HG03378 (cell line): ENCODE measurements at regions not wholly inside any gene's neighbourhood (a gene's known extent, or its start where the extent isn't known, plus 50 kb on each side); places are given as distances from the start of the nearest gene placed in this dataset.
"Not testable (repeated sequence)": the region's sequence is repeated elsewhere in the genome, so short reads cannot be mapped to it uniquely, and the experiment has no call there.

Source experiments
- ATAC-seq: cut with Tn5 transposase; IDR thresholded peaks from one replicate; pipeline ENCODE4 v1.9.1; 2021; ENCODE audit warnings: mild to moderate bottlenecking, moderate library complexity; ENCODE audit not compliant: unreplicated experiment

GRCh38 chrX:39764441-39764914 lies 333.3 kb downstream of the BCOR start:
- no peak for ATAC-seq

DNA sequence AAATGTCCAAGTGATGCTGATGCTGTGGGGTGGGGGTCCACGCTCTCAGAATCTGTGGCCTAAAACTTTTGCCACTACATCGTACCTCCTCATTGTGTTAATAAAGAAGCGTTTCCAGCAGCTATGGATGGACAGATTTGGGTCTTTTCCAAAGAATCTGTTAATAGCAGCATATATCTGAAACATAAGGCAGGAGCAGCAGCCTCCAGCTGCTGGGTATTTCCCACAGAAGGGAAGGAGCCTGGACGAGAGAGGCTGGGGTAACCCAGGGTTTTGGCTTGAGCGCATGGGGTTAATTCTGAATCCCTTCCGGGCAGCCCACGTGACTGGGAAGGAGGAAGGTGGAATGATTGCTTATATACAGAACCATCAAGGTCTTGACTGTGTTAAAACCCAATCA lies 332.4 kb downstream of the BCOR start:
- ATAC-seq = no peak

- no peak for ATAC-seq
Measured at GRCh38 chrX:39766085-39766726, 331.6 kb downstream of the BCOR start.

- no peak for ATAC-seq
Measured at GRCh38 chrX:39766855-39767254, 330.9 kb downstream of the BCOR start.

DNA sequence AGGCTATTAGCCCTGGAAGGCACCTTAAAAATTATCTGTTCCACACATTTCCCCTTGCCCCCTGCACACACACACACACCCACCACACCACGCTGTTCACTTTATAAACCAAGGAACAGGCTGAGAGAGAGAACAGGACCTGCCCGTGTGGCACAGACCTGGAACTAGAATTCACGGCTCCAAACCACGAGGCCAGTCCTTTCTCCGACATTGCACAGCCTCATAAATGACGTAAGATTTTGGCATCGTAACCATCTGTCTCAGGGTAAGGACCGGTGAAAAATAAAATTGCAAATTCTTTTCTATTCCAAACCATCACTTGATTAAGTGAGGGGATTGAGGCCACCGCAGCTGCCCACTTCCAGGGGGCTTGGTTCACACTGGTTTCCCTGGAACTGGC lies 330.3 kb downstream of the BCOR start:
- ATAC-seq = no peak

- ATAC-seq = no peak
Measured at GRCh38 chrX:39769748-39770147, 328.0 kb downstream of the BCOR start.

- ATAC-seq = no peak
Measured at GRCh38 chrX:39771089-39771488, 326.7 kb downstream of the BCOR start.

DNA sequence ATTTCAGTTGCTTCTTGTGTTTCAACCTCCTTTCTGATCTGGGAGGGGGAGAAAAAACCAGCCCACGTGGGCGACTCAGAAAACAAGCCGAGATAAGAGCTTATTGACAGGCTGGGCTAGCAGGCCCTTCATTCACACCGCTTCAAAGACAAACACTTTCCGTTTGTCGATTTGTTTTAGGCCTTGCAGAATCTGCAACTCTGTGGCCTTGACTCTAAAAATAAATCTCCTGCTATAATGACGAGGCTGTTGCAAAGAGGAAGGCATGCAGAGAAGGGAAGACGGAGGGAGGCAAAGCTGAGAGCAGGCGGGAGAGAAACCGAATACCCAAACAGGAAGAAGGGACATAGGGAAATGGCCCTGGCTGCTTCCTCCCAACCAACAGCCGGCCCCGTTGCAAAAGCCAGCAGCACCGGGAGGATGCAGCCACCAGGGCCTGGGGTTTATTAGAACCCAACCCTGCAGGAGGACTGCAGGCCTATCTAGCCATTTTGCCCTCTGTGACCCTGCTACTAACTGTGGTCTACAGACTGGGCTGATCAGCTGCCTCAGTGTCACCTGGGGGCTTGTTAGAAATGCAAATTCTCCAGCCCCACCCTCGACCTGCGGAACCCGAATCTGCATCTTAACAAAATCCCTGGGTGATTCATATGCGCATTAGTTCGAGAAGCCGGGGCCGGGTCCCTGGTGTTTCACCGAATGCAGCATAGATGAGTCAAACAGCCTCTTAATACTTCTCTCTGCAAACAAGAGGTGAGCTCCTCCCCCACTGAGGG lies 325.5 kb downstream of the BCOR start:
- ATAC-seq = no peak

DNA sequence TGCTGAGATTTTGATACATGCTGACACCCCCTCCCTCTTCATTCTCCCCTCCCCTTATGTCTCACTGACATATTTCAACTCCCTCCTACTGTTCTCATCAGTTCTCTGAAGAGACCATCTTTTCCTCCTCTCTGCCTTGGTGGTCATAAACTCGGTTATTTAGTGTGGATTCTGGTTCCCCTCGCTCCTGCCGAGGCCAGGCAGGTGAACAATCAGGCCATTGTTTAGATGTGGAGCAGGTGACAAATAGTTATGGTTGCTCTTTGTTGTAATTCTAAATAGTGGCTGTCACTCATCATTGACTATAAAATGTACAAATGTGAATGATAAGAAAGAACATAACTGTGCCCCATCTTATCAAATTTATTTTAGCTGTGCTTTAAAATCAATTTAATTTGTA lies 324.6 kb downstream of the BCOR start:
- no peak for ATAC-seq

GRCh38 chrX:39773923-39774773 lies 323.6 kb downstream of the BCOR start:
- ATAC-seq = no peak

DNA sequence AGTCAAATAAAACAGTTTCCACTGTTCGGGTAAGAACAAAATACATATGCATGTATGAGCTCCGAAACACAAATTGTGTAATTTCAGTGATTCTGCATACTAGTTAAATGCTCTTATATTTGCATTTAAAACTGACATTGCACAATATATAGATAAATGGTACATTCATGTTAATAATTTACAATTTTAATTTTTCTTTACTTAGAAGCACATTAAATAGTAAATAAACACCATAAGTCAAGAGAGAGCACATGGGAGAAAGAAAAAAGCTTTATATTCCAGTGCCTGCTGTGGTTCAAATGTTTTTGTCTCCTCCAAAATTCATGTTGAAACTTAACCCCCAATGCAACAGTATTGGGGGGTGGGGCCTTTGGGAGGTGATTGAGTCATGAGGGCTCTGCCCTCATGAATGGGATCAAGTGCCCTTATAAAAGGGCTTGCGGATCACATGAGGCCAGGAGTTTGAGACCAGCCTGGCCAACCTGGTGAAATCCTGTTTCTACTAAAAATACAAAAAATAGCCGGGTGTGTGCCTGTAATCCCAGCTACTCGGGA lies 322.9 kb downstream of the BCOR start:
- ATAC-seq = no peak

GRCh38 chrX:39777623-39778025 lies 320.1 kb downstream of the BCOR start:
- ATAC-seq = no peak

DNA sequence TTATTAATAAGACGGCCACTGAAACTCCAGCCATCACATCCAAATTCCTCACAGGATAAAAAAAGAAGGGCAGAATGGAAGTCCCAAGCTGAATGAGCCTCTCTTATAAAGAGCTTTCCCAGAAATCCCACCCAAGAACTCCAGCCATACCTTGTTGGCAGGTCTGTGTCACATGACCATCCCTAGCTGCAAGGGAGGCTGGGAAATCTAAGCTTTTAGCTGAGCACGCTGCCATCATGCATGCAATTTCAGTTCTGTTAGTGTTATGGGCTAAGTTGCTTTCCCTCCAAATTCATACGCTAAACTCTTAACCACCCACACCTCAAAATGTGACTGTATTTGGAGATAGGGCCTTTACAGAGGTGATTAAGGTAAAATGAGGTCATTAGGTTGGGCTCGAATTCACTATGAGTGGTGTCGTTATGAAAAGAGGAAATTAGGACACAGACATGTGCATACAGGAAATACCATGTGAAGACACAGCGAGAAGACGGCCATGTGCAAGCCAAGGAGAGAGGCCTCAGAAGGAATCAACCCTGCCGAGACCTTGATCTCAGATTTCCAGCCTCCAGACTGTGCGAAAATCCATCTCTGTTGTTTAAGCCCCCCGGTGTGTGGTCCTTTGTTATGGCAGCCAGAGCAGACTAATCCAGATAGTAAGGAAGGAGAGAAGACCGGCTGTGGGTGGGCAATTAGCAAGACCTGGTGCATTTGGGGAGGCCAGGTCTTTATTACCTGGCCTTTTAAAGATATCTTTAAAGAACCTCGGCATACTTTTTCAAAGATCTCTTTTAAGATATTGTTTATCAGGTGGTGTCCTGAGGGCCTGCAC lies 317.6 kb downstream of the BCOR start:
- ATAC-seq = no peak

DNA sequence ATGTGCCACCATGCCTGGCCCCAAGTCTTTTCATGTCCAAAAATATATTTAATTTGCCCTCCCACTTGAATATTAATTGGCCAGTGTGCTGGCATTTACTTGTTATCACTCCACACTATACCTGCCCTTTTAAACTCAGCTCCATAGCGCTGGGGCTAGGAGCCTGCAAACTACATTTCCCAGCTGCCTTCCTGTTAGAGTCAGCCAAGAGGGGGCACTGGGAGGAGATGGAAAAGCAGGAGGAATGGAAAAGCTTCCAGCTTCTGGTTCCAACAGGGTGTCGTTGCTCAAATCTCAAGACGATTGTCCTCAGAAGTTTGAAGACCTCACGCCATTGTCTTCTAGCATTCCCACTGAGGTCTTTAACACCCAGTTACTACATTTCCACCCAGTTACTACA lies 315.5 kb downstream of the BCOR start:
- no peak for ATAC-seq

DNA sequence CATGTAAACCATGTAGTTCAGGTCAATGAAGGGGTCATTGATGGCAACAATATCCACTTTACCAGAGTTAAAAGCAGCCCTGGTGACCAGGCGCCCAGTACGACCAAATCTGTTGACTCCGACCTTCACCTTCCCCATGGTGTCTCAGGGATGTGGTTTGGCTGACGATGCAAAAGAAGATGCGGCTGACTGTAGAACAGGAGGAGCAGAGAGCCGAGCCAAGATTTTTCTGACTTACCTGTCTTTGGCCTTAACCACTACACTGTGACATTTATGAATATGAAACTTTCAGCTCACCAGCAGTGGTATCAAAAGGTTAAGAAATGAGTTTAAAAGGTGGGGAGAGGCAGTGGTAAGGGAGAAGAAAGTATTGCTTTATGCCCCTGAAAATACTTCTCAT lies 309.8 kb downstream of the BCOR start:
- no peak for ATAC-seq

DNA sequence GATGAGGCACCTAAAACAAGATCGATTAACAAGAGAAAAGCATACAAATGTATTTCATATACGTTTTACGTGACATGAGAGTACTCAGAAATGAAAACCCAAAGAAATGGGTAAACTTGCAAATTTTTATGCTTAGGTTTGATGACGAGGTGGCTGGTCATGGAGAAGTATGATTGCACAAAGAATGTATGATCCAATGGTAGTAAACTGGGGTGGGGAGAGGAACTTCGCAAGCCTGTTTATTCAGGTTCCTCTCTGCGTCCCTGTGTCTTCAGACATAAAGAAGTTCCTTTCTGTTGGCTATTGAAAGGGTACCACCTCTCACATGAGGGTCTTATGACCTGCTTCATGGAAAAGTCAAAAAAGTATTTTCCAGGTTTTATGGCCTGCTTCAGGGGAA lies 309.2 kb downstream of the BCOR start:
- ATAC-seq = no peak

DNA sequence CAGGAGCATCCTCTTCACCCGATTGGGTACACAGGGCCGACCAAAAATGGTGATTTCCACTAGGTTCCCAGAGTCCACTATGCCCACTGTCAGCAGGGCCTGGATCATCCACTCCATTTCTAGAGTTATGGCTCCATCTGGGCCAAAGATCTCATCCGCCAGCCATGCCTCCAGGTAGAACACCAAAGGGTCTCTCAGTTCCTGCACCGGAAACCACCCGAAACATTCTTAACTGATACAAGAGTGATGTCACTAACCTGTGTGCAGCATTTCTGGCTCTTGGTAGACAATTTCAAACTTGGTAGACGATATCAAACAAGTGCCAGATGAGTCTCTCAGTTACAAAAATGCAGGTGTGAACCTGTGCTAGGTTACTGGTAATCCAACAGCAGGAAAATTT lies 306.1 kb downstream of the BCOR start:
- no peak for ATAC-seq

DNA sequence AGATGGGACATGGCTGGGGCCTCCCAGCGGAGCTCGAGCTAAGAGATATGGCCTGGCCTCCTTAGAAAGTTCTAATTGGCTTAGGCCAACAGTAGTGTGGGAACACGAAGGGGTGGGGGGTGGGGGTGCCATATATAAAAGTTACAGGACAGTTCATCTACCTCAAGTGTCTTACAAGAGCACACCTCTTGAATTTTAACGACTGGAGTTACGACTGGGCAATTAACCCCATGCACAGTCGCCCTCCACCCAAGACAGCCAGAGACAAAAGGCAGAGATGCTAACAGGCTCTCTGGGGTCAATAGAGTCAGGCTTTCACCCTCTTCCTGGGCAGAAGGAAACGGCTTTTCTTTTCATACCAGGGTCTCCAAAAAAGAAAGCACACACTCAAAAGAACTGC lies 302.2 kb downstream of the BCOR start:
- ATAC-seq = no peak

- no peak for ATAC-seq
Measured at GRCh38 chrX:39796856-39797255, 300.9 kb downstream of the BCOR start.

GRCh38 chrX:39798488-39798887 lies 299.3 kb downstream of the BCOR start:
- ATAC-seq = not testable (repeated sequence)
